ENCODE measurements at regions not wholly inside any gene's neighbourhood (a gene's known extent, or its start where the extent isn't known, plus 50 kb on each side); places are given as distances from the start of the nearest gene placed in this dataset.
"Not testable (repeated sequence)": the region's sequence is repeated elsewhere in the genome, so short reads cannot be mapped to it uniquely, and the experiment has no call there.

GRCh38 chr6:131336596-131336995 is 201.3 kb downstream of the AKAP7 start:
- no peak for DNase-seq

GRCh38 chr6:131346896-131347295 is 211.6 kb downstream of the AKAP7 start:
- DNase-seq, result not testable (repeated sequence)

GRCh38 chr6:131348572-131348971 is 213.3 kb downstream of the AKAP7 start:
- no peak for DNase-seq

- no peak for DNase-seq
These were observed 213.9 kb downstream of the AKAP7 start for GRCh38 chr6:131349199-131349598.

DNA sequence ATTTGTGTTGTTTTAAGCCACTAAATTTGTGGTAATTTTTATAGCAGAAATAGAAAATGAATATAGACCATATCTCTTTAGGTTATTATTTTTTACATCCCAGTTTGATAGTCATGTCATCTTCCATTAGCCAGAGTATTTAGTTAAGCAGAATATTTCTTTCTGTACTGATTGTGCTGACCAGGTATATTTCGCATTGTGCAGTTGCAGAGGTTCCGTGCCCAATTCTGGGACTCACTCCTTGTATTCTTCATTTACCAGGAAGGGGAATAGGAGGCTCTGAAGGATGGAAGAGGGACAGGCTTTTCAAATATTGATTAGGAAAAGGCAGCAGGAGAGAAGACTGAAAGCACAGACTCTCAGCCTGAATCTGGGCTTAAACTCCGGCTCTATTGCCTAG is 217.8 kb downstream of the AKAP7 start:
- DNase-seq, result no peak

- DNase-seq, result no peak
These were observed 218.6 kb downstream of the AKAP7 start for GRCh38 chr6:131353876-131354275.

DNA sequence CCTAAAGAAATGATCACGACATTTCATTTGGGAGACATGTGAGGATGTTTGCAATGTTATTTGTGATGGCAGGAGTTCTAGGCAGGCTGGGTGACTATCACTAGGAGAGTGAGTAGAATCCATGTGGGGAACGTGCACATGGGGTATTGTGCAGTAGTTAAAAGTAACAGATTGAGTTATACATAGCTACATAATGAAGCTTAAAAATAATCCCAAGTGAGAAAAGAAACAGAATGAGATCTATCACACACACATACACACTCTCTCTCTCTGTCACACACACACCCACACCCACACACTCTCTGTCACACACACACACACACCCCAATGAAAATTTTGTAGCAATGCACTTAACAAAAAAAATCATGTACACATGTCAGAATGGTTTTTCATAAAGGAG is 218.7 kb upstream of the ARG1 start:
- DNase-seq, result no peak

DNA sequence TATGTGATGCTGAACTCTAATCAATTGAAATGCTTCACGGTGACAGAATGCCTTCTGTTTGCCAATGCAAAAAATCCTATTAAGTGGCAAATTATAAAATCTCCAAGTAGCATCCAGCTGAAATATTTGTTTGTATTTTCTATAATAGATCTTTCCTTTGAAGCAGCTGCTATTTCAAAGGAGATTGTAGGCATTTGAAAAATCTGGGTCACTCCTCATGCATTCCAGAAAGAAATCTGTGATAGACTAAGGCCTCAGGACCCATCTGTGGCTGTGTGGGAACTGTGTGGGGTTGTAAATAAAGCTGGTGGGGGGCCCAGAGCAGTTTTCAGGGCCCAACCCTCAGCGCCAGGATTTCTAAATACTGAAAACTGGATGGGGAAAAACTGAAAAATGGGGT is 216.9 kb upstream of the ARG1 start:
- DNase-seq, result no peak

GRCh38 chr6:131357501-131357900 is 215.5 kb upstream of the ARG1 start:
- DNase-seq, result no peak

DNA sequence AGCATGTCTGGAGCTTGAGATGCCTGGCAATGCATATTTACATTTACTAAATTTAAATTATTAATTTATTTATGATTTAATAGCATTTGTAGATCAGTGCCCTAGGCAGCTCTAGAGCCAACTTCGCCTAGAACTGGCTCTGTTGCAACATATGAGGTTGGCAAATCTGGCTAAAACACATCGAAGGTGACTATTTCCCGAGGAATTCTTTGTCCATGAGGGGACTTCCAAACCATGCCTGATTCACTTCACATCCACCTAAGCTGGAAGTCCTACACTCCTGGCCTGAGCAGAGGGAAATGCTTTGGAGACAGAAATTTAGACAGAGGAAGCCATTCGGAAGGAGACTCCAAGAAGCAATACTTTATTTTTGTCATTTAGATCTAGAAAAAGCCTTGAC is 211.0 kb upstream of the ARG1 start:
- no peak for DNase-seq

- DNase-seq, result no peak
These were observed 210.3 kb upstream of the ARG1 start for GRCh38 chr6:131362696-131363095.

DNA sequence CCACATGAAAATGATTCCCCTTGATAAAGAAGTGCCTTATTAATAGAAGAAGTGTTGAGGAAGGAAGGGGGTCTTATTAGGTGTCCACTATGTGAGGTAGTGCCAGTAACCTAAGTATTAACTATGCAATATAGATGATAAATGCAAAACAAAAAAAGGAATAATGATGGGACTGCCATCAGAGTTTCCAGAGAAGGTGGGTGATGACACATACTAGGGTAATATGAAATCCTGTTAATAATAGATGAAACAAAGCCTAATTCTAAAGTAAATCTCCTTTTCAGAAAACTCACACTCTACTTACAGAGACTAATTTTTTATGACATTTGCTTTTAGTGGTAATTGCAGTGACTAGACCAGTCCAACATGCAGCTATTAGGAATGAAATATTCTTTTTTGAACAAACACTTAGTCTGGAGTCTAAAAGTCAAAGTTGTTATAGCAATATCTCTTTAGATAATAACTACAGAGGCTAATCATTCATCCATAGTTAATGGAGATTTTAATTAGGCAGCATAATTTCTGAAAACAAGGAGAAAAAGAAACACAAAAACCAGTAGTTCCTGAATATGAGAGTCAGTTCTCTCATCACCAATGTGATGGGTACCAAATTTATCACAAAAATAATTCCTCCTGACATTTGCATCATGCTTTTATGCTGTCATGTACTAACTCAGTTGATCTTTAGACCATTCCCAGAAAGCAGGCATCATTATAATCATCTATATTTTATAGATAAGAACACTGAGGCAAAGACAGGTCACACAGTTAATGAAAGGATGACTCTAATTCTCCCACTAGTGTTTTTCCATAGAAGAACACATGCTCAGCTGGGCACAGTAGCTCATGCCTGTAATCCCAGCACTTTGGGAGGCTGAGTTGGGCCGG is 208.8 kb upstream of the ARG1 start:
- DNase-seq, result no peak

GRCh38 chr6:131366223-131366622 is 206.8 kb upstream of the ARG1 start:
- no peak for DNase-seq

GRCh38 chr6:131367206-131367873 is 205.7 kb upstream of the ARG1 start:
- DNase-seq, result no peak

- DNase-seq, result peak; percentile 12
These were observed 204.7 kb upstream of the ARG1 start for GRCh38 chr6:131368198-131368911.

GRCh38 chr6:131372535-131372934 is 200.5 kb upstream of the ARG1 start:
- no peak for DNase-seq

DNA sequence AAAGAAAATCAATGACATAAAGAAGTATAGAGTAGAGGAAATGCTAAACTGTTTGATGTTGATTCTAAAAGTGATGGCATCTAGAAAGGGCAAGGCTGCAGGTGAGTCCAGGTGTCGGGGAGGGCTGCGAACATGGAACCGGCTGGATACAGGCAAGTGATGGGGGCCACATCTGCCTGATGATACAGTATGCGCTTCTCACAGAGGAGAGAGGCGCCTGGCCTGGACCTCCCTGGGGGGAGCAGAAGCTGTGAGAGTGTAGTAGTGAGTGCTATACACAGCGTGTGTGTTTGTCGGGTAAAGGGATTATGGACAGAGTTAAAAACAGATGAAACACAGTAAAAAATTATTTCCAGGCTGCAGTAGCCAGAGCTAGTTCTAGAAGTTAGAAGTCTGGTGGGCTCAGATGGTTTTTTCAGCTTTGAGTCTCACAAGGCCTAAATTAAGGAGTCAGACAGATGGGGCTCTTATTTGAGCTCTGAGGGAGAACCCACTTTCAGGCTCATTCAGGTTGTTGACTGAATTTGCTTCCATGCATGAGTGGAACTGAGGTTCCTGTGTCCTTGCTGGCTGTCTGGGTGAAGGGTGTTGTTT is 195.8 kb upstream of the ARG1 start:
- no peak for DNase-seq

DNA sequence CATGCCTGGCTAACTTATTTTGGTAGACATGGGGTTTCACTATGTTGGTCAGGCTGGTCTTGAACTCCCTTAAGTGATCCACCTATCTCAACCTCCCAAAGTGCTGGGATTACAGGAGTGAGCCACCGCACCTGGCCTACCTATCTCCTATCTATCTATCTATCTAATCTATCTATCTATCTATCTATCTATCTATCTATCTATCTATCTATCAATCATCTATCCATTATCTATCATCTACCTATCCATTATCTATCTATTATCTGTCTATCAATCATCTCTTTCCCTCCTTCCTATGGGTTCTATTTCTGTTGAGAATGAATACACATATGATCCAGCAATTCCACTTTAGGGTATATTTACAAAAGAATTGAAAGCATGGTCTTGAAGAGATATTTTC is 194.2 kb upstream of the ARG1 start:
- no peak for DNase-seq

DNA sequence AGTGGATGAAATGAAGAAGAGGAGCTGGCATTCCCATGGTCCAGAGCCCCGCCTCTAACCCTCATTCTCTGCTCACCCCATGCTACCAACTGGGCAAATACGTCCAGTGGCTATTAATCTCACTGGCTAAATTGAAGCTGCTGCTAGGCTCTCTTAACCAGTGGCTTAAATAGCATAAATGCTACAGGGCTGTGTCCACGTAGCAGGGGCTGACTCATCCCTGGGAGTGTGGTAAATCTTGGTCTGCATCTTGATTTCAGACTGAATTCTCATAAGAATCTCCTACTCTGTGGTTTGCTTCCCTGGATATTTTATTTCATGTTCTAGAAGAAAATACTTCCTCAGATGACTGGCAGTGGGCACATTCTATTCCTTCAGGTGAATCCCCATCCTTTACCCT is 193.1 kb upstream of the ARG1 start:
- no peak for DNase-seq

DNA sequence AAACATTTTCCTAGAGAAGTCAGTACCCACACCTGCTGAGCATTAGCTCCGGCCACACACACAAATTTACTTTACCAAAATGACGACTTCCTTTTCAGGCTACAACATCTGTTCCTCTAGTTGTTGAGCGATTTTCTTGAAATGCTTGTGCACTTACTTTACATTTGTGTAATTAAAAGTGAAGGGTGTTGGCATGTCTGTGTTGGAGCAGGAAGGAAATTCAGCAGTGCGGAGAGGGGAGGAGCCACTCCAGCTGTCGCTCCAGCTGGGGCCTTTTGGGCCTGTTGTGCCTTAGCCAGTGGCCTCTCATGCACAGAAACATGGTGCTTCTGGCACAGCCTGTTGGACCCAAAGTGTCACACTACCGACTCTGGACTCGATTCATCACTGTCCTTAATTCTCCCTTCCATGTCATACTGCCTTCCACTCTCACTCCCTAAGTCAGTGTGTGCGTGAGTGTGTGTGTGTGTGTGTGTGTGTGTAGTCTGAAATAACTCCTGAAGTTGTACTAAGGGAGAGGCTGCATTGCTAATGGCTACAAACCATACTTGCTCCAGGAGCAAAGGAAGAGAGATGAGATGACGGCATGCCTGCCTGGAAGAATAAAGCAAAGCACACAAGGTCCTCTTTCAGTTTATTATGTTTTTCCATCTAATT is 191.8 kb upstream of the ARG1 start:
- no peak for DNase-seq

DNA sequence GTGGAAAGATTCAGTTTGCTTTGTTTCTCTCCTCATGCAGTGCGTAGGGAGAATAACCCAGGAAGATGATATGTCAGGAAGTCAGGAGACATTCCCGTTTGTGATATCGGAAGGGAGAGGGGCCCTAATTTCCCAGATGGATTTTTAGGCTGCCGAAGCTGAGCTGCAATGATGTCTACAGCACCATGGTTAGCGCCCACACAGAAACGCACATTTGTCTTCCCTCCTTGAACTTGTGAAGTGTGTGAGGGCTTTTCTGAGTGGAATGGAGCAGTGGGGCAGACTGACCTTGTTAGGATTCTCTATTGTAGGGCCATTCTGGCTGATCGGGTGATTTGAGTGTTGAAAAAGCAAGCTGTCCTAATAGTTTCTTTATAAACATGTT is 191.3 kb upstream of the ARG1 start:
- DNase-seq, result no peak

GRCh38 chr6:131382631-131383030 is 190.4 kb upstream of the ARG1 start:
- DNase-seq, result no peak
